Right renal cortex interstitium (tissue), 3 donors: ENCODE measurements at regions not wholly inside any gene's neighbourhood (a gene's known extent, or its start where the extent isn't known, plus 50 kb on each side); places are given as distances from the start of the nearest gene placed in this dataset.
"Not testable (repeated sequence)": the region's sequence is repeated elsewhere in the genome, so short reads cannot be mapped to it uniquely, and the experiment has no call there.

Source experiments
- DNase-seq, 3 donors: peaks; one replicate each; pipeline ENCODE4 v3.0.0-alpha.2; 2013; ENCODE audit warnings: low read depth in 3 of 3, low spot score in 2 of 3

DNA sequence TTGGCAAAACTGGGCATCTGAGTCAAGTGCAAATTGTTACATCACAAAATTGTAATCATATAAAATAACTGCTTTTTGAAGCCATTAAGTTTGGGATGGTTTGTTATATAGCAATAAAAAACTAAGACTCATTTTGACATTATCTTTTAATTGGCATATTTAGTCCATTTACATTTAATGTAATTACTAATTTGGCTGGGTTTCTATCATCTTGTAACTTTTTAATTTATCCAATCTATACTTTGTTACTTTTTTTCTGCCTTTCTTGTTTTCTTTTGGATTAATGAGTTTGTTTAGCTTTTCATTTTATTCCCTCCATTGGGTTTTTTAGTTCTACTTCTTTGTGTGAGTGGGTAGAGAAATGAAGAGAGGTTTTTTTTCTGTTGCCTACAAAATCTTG is 76.3 kb downstream of the DRAM2 start:
- DNase-seq, result no peak

DNA sequence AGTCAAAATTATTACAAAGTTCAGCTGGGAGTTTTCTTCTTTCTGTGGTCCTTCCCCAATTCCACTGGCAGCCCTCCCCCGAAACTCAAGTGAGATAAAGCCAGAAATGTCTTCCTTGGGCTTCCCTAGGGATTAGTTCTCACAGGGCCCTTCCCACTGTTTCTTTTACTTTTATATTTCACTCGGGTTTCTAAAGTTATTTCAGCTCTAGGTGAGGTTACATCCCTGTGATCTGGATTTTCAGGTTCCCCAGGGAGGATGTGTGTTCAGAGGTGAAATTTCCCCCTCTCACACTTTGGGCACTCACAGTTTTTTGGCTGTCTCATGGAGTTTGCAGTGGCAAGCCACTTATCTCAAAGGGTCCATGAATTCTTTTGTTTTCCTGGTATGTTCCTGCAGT is 77.3 kb downstream of the DRAM2 start:
- no peak for DNase-seq

- no peak for DNase-seq
Observed at GRCh38 chr1:111062081-111062480, 77.8 kb downstream of the DRAM2 start.

DNA sequence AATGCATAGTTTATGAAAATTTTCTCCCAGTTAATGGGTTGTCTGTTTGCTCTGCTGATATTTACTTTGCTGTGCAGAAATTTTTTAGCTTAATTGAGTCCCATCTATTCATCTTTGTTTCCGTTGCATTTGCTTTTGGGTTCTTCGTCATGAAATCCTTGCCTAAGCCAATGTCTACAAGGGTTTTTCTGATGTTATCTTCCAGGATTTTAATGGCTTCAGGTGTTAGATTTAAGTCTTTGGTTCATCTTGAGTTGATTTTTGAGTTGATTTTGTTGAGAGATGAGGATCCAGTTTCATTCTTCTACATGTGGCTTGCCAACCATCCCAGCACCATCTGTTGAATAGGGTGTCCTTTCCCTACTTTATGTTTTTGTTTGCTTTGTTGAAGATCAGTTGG is 85.2 kb downstream of the DRAM2 start:
- DNase-seq, result no peak

DNA sequence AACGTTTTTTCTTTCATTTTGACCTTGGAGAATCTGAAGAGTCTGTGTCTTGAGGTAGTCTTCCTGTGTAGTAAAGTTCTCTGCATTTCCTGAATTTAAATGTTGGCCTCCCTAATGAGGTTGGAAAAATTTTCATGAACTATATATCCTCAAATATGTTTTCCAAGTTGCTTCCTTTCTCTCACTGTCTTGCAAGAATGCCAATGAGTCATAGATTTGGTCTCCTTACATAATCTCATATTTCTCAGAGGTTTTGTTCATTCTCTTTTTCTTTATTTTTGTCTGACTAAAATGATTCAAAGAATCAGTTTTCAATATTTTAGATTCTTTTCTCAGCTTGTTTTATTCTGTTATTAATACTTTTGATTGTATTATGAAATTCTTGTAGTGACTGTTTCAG is 87.6 kb downstream of the DRAM2 start:
- no peak for DNase-seq

DNA sequence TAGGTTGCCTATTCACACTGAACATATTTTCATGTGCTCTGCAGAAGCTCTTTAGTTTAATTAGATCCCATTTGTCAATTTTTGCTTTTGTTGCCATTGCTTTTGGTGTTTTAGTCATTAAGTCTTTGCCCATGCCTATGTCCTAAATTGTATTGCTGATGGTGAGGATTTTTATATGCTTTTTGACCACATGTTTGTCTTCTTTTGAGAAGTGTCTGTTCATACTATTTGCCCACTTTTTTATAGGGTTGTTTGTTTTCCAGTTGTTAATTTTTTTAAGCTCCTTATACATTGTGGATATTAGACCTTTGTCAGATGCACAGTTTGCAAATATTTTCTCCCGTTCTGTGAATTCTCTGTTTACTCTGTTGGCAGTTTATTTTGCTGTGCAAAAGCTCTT is 84.5 kb upstream of the LRIF1 start:
- not testable (repeated sequence) for DNase-seq

DNA sequence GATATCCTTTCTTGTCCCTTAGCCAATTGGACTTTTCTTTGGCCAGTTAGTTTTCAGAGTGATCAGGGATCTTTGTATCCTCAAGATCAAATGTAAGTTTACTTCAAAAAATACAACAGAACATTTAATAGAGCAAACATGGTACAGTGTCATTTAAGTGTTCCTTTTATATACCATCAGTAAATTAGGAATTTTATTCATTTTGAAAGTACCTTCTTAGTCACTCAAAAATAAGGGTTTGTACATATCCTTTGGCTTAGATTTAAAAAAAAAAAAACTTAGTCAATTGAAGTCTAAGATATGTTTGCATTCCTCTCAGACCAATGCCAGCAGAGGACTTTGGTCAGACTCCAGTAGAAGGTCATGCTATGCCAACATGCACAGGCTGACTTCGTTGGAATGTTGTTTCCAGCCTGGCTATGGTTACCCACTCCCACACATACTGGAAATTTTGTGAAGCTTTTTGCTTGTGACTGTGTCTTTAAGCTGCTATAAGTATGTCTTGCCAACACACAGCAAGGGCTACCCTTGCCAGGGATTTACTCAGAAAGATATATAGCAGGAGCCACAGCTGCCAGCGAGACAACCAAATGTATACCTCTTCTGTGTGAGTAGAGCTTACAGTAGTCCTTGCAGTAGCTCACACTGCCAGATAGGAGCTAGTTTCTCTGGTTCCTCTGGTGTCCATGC is 81.5 kb upstream of the LRIF1 start:
- no peak for DNase-seq

- DNase-seq, result peak in 1 of 3 donors; percentile 2
Observed at GRCh38 chr1:111032295-111032897, 68.7 kb upstream of the LRIF1 start.

GRCh38 chr1:111030590-111030989 is 66.9 kb upstream of the LRIF1 start:
- DNase-seq, result no peak

DNA sequence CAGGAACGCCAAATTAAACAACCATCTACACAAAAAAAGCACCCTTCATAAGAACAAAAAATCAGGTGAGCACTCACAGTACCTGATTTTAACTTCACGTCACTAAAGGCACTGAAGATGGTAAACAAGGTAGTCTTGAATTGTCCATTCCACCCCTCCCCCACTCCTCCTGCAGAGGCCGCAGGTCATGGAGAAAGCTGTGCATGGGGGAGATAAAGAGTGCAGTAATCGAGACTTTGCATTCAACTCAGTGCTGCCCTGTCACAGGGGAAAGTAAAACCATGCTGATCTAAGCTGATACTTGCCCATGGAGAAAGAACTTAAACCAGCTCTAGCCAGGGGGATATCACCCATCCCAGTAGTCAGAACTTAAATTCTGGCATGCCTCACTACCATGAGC is 61.4 kb upstream of the LRIF1 start:
- no peak for DNase-seq

- no peak for DNase-seq
Observed at GRCh38 chr1:111015222-111015621, 51.5 kb upstream of the LRIF1 start.
